ENCODE measurements at regions not wholly inside any gene's neighbourhood (a gene's known extent, or its start where the extent isn't known, plus 50 kb on each side); places are given as distances from the start of the nearest gene placed in this dataset.
"Not testable (repeated sequence)": the region's sequence is repeated elsewhere in the genome, so short reads cannot be mapped to it uniquely, and the experiment has no call there.

- DNase-seq (ENCODE audit: low read depth in 2 of 2), result peak; percentile 20 to 39
Observed at GRCh38 chr7:131859147-131859821, 302.9 kb upstream of the PODXL start.

- DNase-seq (ENCODE audit: low read depth in 2 of 2), result no peak
Observed at GRCh38 chr7:131858611-131859010, 302.2 kb upstream of the PODXL start.

GRCh38 chr7:131849472-131849871 lies 293.0 kb upstream of the PODXL start:
- DNase-seq (ENCODE audit: low read depth in 2 of 2), result no peak

GRCh38 chr7:131848033-131848432 lies 291.6 kb upstream of the PODXL start:
- no peak for DNase-seq (ENCODE audit: low read depth in 2 of 2)

GRCh38 chr7:131845573-131846314 lies 289.3 kb upstream of the PODXL start:
- DNase-seq (ENCODE audit: low read depth in 2 of 2), result no peak

- DNase-seq (ENCODE audit: low read depth in 2 of 2), result no peak
Observed at GRCh38 chr7:131844369-131844768, 287.9 kb upstream of the PODXL start.

- no peak for DNase-seq (ENCODE audit: low read depth in 2 of 2)
Observed at GRCh38 chr7:131843898-131844331, 287.5 kb upstream of the PODXL start.

- no peak for DNase-seq (ENCODE audit: low read depth in 2 of 2)
Observed at GRCh38 chr7:131839967-131840690, 283.7 kb upstream of the PODXL start.

GRCh38 chr7:131836733-131837132 lies 280.3 kb upstream of the PODXL start:
- no peak for DNase-seq (ENCODE audit: low read depth in 2 of 2)

GRCh38 chr7:131835141-131835540 lies 278.7 kb upstream of the PODXL start:
- no peak for DNase-seq (ENCODE audit: low read depth in 2 of 2)

- no peak for DNase-seq (ENCODE audit: low read depth in 2 of 2)
Observed at GRCh38 chr7:131830681-131831080, 274.3 kb upstream of the PODXL start.

- no peak for DNase-seq (ENCODE audit: low read depth in 2 of 2)
Observed at GRCh38 chr7:131829947-131830558, 273.6 kb upstream of the PODXL start.

GRCh38 chr7:131827421-131827820 lies 271.0 kb upstream of the PODXL start:
- DNase-seq (ENCODE audit: low read depth in 2 of 2), result no peak

- DNase-seq (ENCODE audit: low read depth in 2 of 2), result no peak
Observed at GRCh38 chr7:131826960-131827359, 270.5 kb upstream of the PODXL start.

GRCh38 chr7:131823961-131824440 lies 267.6 kb upstream of the PODXL start:
- DNase-seq (ENCODE audit: low read depth in 2 of 2), result not testable (repeated sequence)

- DNase-seq (ENCODE audit: low read depth in 2 of 2), result no peak
Observed at GRCh38 chr7:131819891-131820290, 263.5 kb upstream of the PODXL start.

GRCh38 chr7:131816391-131817007 lies 260.1 kb upstream of the PODXL start:
- DNase-seq (ENCODE audit: low read depth in 2 of 2), result no peak

- no peak for DNase-seq (ENCODE audit: low read depth in 2 of 2)
Observed at GRCh38 chr7:131808736-131809135, 252.3 kb upstream of the PODXL start.

- DNase-seq (ENCODE audit: low read depth in 2 of 2), result not testable (repeated sequence)
Observed at GRCh38 chr7:131808156-131808555, 251.7 kb upstream of the PODXL start.

- DNase-seq (ENCODE audit: low read depth in 2 of 2), result no peak
Observed at GRCh38 chr7:131803816-131804215, 247.4 kb upstream of the PODXL start.

GRCh38 chr7:131802195-131802864 lies 245.9 kb upstream of the PODXL start:
- no peak for DNase-seq (ENCODE audit: low read depth in 2 of 2)
